ENCODE measurements at regions not wholly inside any gene's neighbourhood (a gene's known extent, or its start where the extent isn't known, plus 50 kb on each side); places are given as distances from the start of the nearest gene placed in this dataset.

GRCh38 chr6:68049562-68049961 is 585.5 kb upstream of the ADGRB3 start:
- Histone ChIP-seq H4K8ac (ENCODE audit: extremely low read depth, insufficient read depth, low read length) (no peak overlapping the region), H3K9me3 (ENCODE audit: insufficient read depth in 2 of 2, low read depth in 1 of 2, low read length in 1 of 2) (no peaks in the 10 kb centered on the region), H3K27ac (ENCODE audit: low read depth, low read length) (no peak overlapping the region), H2BK12ac (ENCODE audit: low read depth, low read length) (no peak overlapping the region), H3K4me3 (ENCODE audit: extremely low read depth in 1 of 4, insufficient read depth in 2 of 4, low read depth in 3 of 4, low read length in 4 of 4) (no peak overlapping the region), H2BK15ac (ENCODE audit: low read length) (no peak overlapping the region), H3K4me1 (replicated peaks in 1 of 4; ENCODE audit: control insufficient read depth in 3 of 4, insufficient read depth in 4 of 4, low read length in 3 of 4) (no peaks in the 10 kb centered on the region), H3K14ac (ENCODE audit: insufficient read length) (no peak overlapping the region), H3K27me3 (replicated peaks in 1 of 4; ENCODE audit: control insufficient read depth in 3 of 4, extremely low read depth in 1 of 4, insufficient read depth in 3 of 4, low read length in 3 of 4) (no peaks in the 10 kb centered on the region), H3K4me2 (ENCODE audit: insufficient read depth in 1 of 2, low read depth in 2 of 2, low read length in 2 of 2) (no peak overlapping the region), H2AFZ (ENCODE audit: low read length) (no peak overlapping the region), H2BK20ac (ENCODE audit: low read length) (no peak overlapping the region), H3K36me3 (ENCODE audit: control insufficient read depth in 2 of 4, insufficient read depth in 4 of 4, low read length in 3 of 4) (no peaks in the 10 kb centered on the region), H2AK5ac (ENCODE audit: low read depth, low read length) (no peak overlapping the region), H3K56ac (replicated peaks; ENCODE audit: insufficient read length, low read depth, low read length) (no peak overlapping the region), H2BK120ac (replicated peaks; ENCODE audit: low read depth, low read length) (no peak overlapping the region), H3K9ac (replicated peaks in 1 of 4; ENCODE audit: extremely low read depth in 1 of 4, low read depth in 3 of 4, low read length in 3 of 4) (no peak overlapping the region), H3K23ac (ENCODE audit: insufficient read length) (no peak overlapping the region), H4K91ac (replicated peaks; ENCODE audit: insufficient read length, low read length) (no peak overlapping the region), H3K18ac (ENCODE audit: extremely low read depth, low read length) (no peak overlapping the region), H3K4ac (replicated peaks; ENCODE audit: insufficient read length, low read depth, low read length) (no peak overlapping the region), H3K79me1 (ENCODE audit: low read depth, low read length) (no peaks in the 10 kb centered on the region), H2BK5ac (ENCODE audit: low read depth, low read length) (no peak overlapping the region), H3K23me2 (ENCODE audit: low read depth, low read length) (no peaks in the 10 kb centered on the region), H4K20me1 (replicated peaks in 1 of 2; ENCODE audit: control insufficient read depth in 1 of 2, insufficient read depth in 2 of 2, low read length in 2 of 2) (no peaks in the 10 kb centered on the region), H3K79me2 (ENCODE audit: control insufficient read depth in 1 of 2, insufficient read depth in 2 of 2, low read length in 2 of 2) (no peaks in the 10 kb centered on the region), H4K5ac (ENCODE audit: insufficient read length, low read depth, low read length) (no peak overlapping the region)
- ChIA-PET POLR2A (ENCODE audit: partially characterized antibody) (interaction anchor here (3.0 kb wide), 1 partner anchor 10 kb away, joined by 14 read pairs; no protein-coding TSS in a partner anchor), CTCF (ENCODE audit: partially characterized antibody) (no interaction called here)
- DNase-seq (ENCODE audit: low read depth in 1 of 2, low spot score in 2 of 2) (no peak), FAIRE-seq (no peak)
- no peak for TF ChIP-seq MAFK (IDR thresholded peaks at IDR 0.05; ENCODE audit: low read depth, low read length)
- no peak for TF ChIP-seq CTCF (IDR thresholded peaks at IDR 0.05; ENCODE audit: control extremely low read depth in 1 of 3, insufficient read depth in 1 of 3, low read depth in 1 of 3, low read length in 3 of 3)
- no peak for TF ChIP-seq SIRT6 (IDR thresholded peaks at IDR 0.05; ENCODE audit: low read length)
- no peak for TF ChIP-seq NRF1 (IDR thresholded peaks at IDR 0.05; ENCODE audit: low read depth, low read length)
- TF ChIP-seq KDM5A (IDR thresholded peaks at IDR 0.05; ENCODE audit: low read length), result no peak
- no peak for TF ChIP-seq E2F6 (IDR thresholded peaks at IDR 0.05)
- WGBS, 2 experiments (ENCODE audit: extremely low coverage in 1 of 2, insufficient coverage in 1 of 2, insufficient read length in 1 of 2, insufficient replicate concordance in 2 of 2, low coverage in 1 of 2, low lambda C conversion rate in 2 of 2, missing lambda C conversion rate in 1 of 2), result 96% methylated on average over 5 of the region's 5 CpGs; no CpG with 5 or more reads in 1 of the 2 experiments

All from H1 (cell line).